CD14-positive monocyte (primary cell): ENCODE measurements at regions not wholly inside any gene's neighbourhood (a gene's known extent, or its start where the extent isn't known, plus 50 kb on each side); places are given as distances from the start of the nearest gene placed in this dataset.

ENCODE experiments used
- DNase-seq, 3 donors: peaks; one replicate each; pipeline ENCODE4 v3.0.0-alpha.2; 2011 to 2022
- H2AFZ ChIP-seq: 2 replicates; pipeline ENCODE4 v1.6.0; 2012; ENCODE audit warnings: mild to moderate bottlenecking, low read depth, low read length, inconsistent platforms; ENCODE audit not compliant: insufficient read depth, poor library complexity, severe bottlenecking
- H3K27ac ChIP-seq, 2 donors: 1 replicate in 1 of 2; 2 replicates in 1 of 2; pipeline ENCODE4 v1.5.1; 2012 to 2013; ENCODE audit warnings: low read length in 2 of 2, control low read depth in 1 of 2, inconsistent platforms in 1 of 2, low read depth in 1 of 2, mild to moderate bottlenecking in 1 of 2
- H3K27me3 ChIP-seq, 2 donors: one replicate each; pipeline versions ENCODE4 v1.6.0 to v1.6.1; 2011 to 2013; ENCODE audit warnings: low read length in 2 of 2; ENCODE audit not compliant: control insufficient read depth in 2 of 2, insufficient read depth in 2 of 2
- H3K36me3 ChIP-seq, 2 donors: replicated peaks in 1 of 2; 1 replicate in 1 of 2; 2 replicates in 1 of 2; pipeline versions ENCODE4 v1.5.1 to v1.6.1; 2012 to 2013; ENCODE audit warnings: low read length in 2 of 2, control low read depth in 1 of 2, inconsistent platforms in 1 of 2, mild to moderate bottlenecking in 1 of 2; ENCODE audit not compliant: insufficient read depth in 2 of 2, control insufficient read depth in 1 of 2
- H3K4me1 ChIP-seq, 2 donors: 1 replicate in 1 of 2; 2 replicates in 1 of 2; pipeline versions ENCODE4 v1.5.1 to v1.6.1; 2012 to 2013; ENCODE audit warnings: low read length in 2 of 2, control low read depth in 1 of 2, inconsistent platforms in 1 of 2, mild to moderate bottlenecking in 1 of 2, moderate library complexity in 1 of 2; ENCODE audit not compliant: insufficient read depth in 2 of 2, control insufficient read depth in 1 of 2
- H3K4me2 ChIP-seq: replicated peaks from 2 replicates; pipeline ENCODE3; 2012; ENCODE audit warnings: low read length, moderate library complexity, mild to moderate bottlenecking; ENCODE audit not compliant: poor library complexity, severe bottlenecking; ENCODE audit errors: extremely low read depth
- H3K4me3 ChIP-seq, 3 experiments: fragments of 200-600 bp in 1 of 3; sonication (generic) in 1 of 3; replicated peaks in 1 of 3; 1 replicate in 2 of 3; 2 replicates in 1 of 3; pipeline ENCODE4 v1.5.1; 2011 to 2013; ENCODE audit warnings: low read length in 3 of 3, mild to moderate bottlenecking in 3 of 3, control low read depth in 2 of 3, low read depth in 2 of 3, inconsistent platforms in 1 of 3, moderate library complexity in 1 of 3
- H3K79me2 ChIP-seq: 2 replicates; pipeline ENCODE4 v1.6.0; 2012; ENCODE audit warnings: mild to moderate bottlenecking, control low read depth, inconsistent platforms, low read length, moderate library complexity; ENCODE audit not compliant: insufficient read depth
- H3K9ac ChIP-seq: 2 replicates; pipeline ENCODE4 v1.6.0; 2017; ENCODE audit warnings: low read length, mild to moderate bottlenecking; ENCODE audit not compliant: insufficient read depth, poor library complexity, severe bottlenecking
- H3K9me3 ChIP-seq, 2 donors: replicated peaks in 1 of 2; 1 replicate in 1 of 2; 2 replicates in 1 of 2; pipeline versions ENCODE4 v1.5.1 to v1.6.1; 2012 to 2013; ENCODE audit warnings: low read length in 2 of 2, control low read depth in 1 of 2; ENCODE audit not compliant: control insufficient read depth in 1 of 2, insufficient read depth in 1 of 2
- H4K20me1 ChIP-seq: 2 replicates; pipeline ENCODE4 v1.6.0; 2012; ENCODE audit warnings: mild to moderate bottlenecking, low read length, control low read depth, moderate library complexity; ENCODE audit not compliant: insufficient read depth
- H3K27ac Mint-ChIP-seq, 7 donors: one replicate each; pipeline ENCODE4 v1.8.0; 2020; ENCODE audit warnings: mild to moderate bottlenecking in 7 of 7, mixed read lengths in 7 of 7, moderate library complexity in 6 of 7, inconsistent platforms in 2 of 7
- H3K27me3 Mint-ChIP-seq, 3 donors: one replicate each; pipeline ENCODE4 v1.8.0; 2021 to 2022; ENCODE audit warnings: low read depth in 3 of 3, mild to moderate bottlenecking in 3 of 3, mixed read lengths in 3 of 3, moderate library complexity in 3 of 3, inconsistent platforms in 1 of 3
- H3K36me3 Mint-ChIP-seq, 2 donors: one replicate each; pipeline ENCODE4 v1.8.0; 2020; ENCODE audit warnings: mixed read lengths in 2 of 2, inconsistent platforms in 1 of 2, mild to moderate bottlenecking in 1 of 2
- H3K4me1 Mint-ChIP-seq: one replicate; pipeline ENCODE4 v1.8.0; 2020; ENCODE audit warnings: mild to moderate bottlenecking, mixed read lengths
- H3K4me3 Mint-ChIP-seq, 2 donors: one replicate each; pipeline ENCODE4 v1.8.0; 2020; ENCODE audit warnings: mild to moderate bottlenecking in 2 of 2, mixed read lengths in 2 of 2, moderate library complexity in 1 of 2
- H3K9me3 Mint-ChIP-seq, 7 donors: one replicate each; pipeline ENCODE4 v1.8.0; 2020 to 2022; ENCODE audit warnings: mixed read lengths in 7 of 7, mild to moderate bottlenecking in 6 of 7, moderate library complexity in 6 of 7, inconsistent platforms in 2 of 7
- WGBS: methylation state at CpG from one replicate; pipeline ENCODE4 v1.1.5; 2013; ENCODE audit warnings: missing lambda C conversion rate; ENCODE audit not compliant: insufficient coverage; 5-methylcytosine and 5-hydroxymethylcytosine counted together
- intact Hi-C, 2 donors: fragments of 100-400 bp; cut with micrococcal nuclease; formaldehyde crosslinking; loops; one replicate each; pipeline versions ENCODE4 v1.15.0 to v1.15.1; 2023
- TF ChIP-seq, protein P1 (sequence below): fragments of 200-600 bp; IDR thresholded peaks from one replicate; pipeline ENCODE4 v1.8.0; 2022; ENCODE audit warnings: antibody characterized with exemption, mild to moderate bottlenecking

DNA sequence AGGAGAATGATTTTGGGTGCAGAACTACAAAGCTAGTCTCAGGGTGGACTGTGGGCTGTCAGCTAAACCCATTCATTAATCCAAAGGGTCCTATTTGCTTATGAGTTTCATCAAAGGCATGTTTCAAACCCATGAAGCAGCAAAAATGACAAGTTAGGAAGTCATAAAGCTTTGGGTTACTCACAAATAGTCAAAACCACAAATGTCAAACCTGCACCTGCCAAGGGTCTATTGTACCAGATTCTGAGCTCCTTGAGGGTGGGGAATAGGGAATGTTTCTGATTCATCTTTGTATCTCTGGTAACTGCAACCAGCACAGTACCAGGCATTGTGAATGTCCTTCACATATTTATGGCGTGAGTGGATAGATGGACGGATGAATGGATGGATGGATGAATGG, 317.7 kb downstream of the MAF start:
- no peak for DNase-seq
- TF ChIP-seq, protein P1, sequence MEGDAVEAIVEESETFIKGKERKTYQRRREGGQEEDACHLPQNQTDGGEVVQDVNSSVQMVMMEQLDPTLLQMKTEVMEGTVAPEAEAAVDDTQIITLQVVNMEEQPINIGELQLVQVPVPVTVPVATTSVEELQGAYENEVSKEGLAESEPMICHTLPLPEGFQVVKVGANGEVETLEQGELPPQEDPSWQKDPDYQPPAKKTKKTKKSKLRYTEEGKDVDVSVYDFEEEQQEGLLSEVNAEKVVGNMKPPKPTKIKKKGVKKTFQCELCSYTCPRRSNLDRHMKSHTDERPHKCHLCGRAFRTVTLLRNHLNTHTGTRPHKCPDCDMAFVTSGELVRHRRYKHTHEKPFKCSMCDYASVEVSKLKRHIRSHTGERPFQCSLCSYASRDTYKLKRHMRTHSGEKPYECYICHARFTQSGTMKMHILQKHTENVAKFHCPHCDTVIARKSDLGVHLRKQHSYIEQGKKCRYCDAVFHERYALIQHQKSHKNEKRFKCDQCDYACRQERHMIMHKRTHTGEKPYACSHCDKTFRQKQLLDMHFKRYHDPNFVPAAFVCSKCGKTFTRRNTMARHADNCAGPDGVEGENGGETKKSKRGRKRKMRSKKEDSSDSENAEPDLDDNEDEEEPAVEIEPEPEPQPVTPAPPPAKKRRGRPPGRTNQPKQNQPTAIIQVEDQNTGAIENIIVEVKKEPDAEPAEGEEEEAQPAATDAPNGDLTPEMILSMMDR: no peak
- Mint-ChIP-seq H3K27ac (no peak overlapping the region), H3K9me3 (peaks cover 0 to 5% (median 0%) of the 10 kb centered on the region in 7 donors), H3K27me3 (peaks cover 10 to 26% (median 15%) of the 10 kb centered on the region in 3 donors), H3K4me3 (no peak overlapping the region), H3K36me3 (no peaks in the 10 kb centered on the region), H3K4me1 (peaks cover 20% of the 10 kb centered on the region)
- intact Hi-C loops: no loop called here
- Histone ChIP-seq H2AFZ (no peak overlapping the region), H3K4me1 (peaks cover 12 to 14% of the 10 kb centered on the region in 2 donors), H4K20me1 (no peaks in the 10 kb centered on the region), H3K36me3 (no peaks in the 10 kb centered on the region), H3K27me3 (peaks cover 0 to 2% of the 10 kb centered on the region in 2 donors), H3K9me3 (no peaks in the 10 kb centered on the region), H3K4me2 (no peak overlapping the region), H3K4me3 (no peak overlapping the region), H3K27ac (no peak overlapping the region), H3K79me2 (no peaks in the 10 kb centered on the region), H3K9ac (no peak overlapping the region)
- no CpG with 5 or more reads among the region's 2 CpGs for WGBS

DNA sequence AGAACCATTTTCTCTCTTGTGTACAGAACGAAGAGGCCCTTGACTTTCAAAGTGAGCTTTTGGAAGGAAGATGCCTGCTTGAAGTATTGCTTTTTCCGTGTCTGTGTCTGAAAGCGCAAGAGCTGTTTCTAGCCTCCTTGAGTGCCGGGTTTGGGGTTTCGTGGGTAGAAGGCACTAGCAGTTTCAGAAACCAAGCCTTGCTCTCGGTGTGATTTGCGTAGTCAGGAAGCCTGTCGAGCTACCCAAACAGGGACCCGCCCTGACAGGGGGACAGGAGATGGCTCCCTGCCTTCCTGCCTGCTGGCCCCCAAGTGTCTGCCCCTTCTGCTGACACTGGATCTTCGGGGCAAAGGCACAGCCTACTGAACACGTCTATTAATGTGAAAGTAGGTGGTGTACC, 322.0 kb downstream of the MAF start:
- 58% methylated on average over 8 of the region's 11 CpGs for WGBS
- Mint-ChIP-seq H3K27me3 (peaks cover 12 to 20% (median 12%) of the 10 kb centered on the region in 3 donors), H3K4me3 (peak overlapping the region in 1 of 2 donors; percentile 17), H3K27ac (no peak overlapping the region), H3K4me1 (peaks cover 12% of the 10 kb centered on the region), H3K9me3 (peaks cover 0 to 5% (median 0%) of the 10 kb centered on the region in 7 donors), H3K36me3 (no peaks in the 10 kb centered on the region)
- no peak overlapping the region for H2AFZ ChIP-seq
- H3K36me3 ChIP-seq: no peaks in the 10 kb centered on the region
- H4K20me1 ChIP-seq: no peaks in the 10 kb centered on the region
- no peaks in the 10 kb centered on the region for H3K79me2 ChIP-seq
- H3K27ac ChIP-seq: no peak overlapping the region
- TF ChIP-seq, protein P1: no peak
- H3K4me3 ChIP-seq: no peak overlapping the region
- H3K9ac ChIP-seq: no peak overlapping the region
- DNase-seq: no peak
- no peak overlapping the region for H3K4me2 ChIP-seq
- peaks cover 0 to 5% of the 10 kb centered on the region in 2 donors for H3K4me1 ChIP-seq
- intact Hi-C loops: no loop called here
- no peaks in the 10 kb centered on the region for H3K9me3 ChIP-seq
- H3K27me3 ChIP-seq: peaks cover 0 to 2% of the 10 kb centered on the region in 2 donors
